ENCODE measurements at regions not wholly inside any gene's neighbourhood (a gene's known extent, or its start where the extent isn't known, plus 50 kb on each side); places are given as distances from the start of the nearest gene placed in this dataset.

DNA sequence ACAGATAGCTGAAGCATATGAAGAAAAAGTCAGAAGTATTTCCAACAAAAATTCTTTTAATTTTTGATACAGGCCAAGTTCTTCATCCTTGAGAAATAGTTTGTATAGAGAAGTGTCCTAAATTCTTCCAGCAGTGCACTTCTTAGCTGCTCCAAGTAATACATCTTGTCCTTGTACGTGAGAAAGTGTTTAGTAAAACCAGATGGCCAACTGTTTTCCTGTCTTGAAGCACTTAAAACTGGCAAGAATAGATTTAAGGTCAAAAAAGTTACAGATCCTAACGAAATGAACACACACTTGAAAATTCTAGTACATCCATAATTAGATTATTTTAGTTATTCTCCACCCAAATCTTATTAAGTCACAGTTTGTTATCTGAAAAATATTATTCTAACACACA, 52.2 kb upstream of the HSF2 start:
- no peaks in the 10 kb centered on the region for H3K36me3 ChIP-seq (ENCODE audit: control insufficient read depth, insufficient read depth, low read length)
- no peak overlapping the region for H3K4me3 ChIP-seq (ENCODE audit: insufficient read depth, low read depth, low read length)
- no peaks in the 10 kb centered on the region for H3K9me3 ChIP-seq (ENCODE audit: control insufficient read depth, low read length)
- no peak overlapping the region for H3K27ac ChIP-seq (ENCODE audit: insufficient read depth, low read depth, low read length, poor library complexity, severe bottlenecking)
- no peaks in the 10 kb centered on the region for H3K4me1 ChIP-seq (ENCODE audit: control insufficient read depth, insufficient read depth, low read length)
- no peaks in the 10 kb centered on the region for H3K27me3 ChIP-seq (ENCODE audit: control insufficient read depth, insufficient read depth, low read length, poor library complexity, severe bottlenecking)
- 78 to 87% methylated on average over 2 of the region's 2 CpGs for WGBS, 2 experiments

- H3K4me1 ChIP-seq (ENCODE audit: control insufficient read depth, insufficient read depth, low read length): no peaks in the 10 kb centered on the region
- H3K4me3 ChIP-seq (ENCODE audit: insufficient read depth, low read depth, low read length): no peak overlapping the region
- no peaks in the 10 kb centered on the region for H3K27me3 ChIP-seq (ENCODE audit: control insufficient read depth, insufficient read depth, low read length, poor library complexity, severe bottlenecking)
- no peak overlapping the region for H3K27ac ChIP-seq (ENCODE audit: insufficient read depth, low read depth, low read length, poor library complexity, severe bottlenecking)
- 93 to 94% methylated on average over 4 of the region's 4 CpGs for WGBS, 2 experiments
- no peaks in the 10 kb centered on the region for H3K9me3 ChIP-seq (ENCODE audit: control insufficient read depth, low read length)
- H3K36me3 ChIP-seq (ENCODE audit: control insufficient read depth, insufficient read depth, low read length): no peaks in the 10 kb centered on the region
These were observed 51.7 kb upstream of the HSF2 start for GRCh38 chr6:122347751-122348150.
